GM12874 (cell line): ENCODE measurements at regions not wholly inside any gene's neighbourhood (a gene's known extent, or its start where the extent isn't known, plus 50 kb on each side); places are given as distances from the start of the nearest gene placed in this dataset.

ENCODE experiments used
- CTCF ChIP-seq: IDR thresholded peaks from 2 replicates; pipeline ENCODE4 v1.5.1; 2011; ENCODE audit warnings: low read depth, mild to moderate bottlenecking, control low read depth, low read length, moderate library complexity; ENCODE audit not compliant: insufficient read depth

DNA sequence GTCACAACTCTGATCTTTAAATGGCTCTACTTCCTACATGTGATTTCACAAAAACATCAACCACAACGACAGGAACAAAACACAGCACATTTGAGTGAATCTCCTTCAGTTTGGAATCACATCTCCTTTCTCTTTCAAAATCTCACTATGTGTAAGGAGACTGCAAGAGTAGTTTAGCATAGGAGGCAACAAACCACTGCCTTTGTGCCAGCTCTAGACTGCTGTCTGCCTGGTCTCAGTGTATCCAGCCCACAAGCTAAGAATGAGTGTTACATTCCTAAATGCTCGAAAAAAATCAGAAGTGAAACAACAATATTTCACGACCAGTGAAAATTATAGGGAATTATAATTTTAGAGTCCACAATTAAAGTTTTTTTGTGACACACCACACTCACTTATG, 217.0 kb upstream of the STEAP4 start:
- TF ChIP-seq CTCF = no peak

DNA sequence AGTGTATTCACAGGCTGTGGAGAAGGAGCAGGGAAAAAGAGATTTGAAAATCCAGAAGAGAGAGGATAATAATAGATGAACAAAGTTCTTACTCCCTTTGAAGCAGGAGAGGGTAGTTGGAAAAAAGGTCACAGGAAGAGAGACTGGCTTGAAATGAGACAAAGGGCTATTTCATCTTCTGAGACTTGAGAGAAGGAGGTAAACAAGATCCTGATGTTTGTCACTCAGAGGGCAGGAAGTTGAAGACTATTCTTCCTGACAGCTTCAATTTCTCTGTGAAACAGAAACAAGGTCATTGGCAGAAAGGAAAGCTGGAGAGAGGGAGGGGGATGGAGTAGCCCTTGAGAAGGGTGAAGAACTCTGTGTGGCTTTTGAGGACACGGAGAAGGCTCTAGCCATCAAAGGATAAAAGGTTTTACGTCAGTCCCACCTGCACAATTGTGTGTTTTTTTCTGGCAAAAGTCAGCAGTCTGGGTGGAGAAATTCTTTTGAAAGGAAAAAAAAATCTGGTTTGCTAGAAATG, 216.1 kb upstream of the STEAP4 start:
- no peak for TF ChIP-seq CTCF

GRCh38 chr7:88516429-88516828, 209.7 kb upstream of the STEAP4 start:
- no peak for TF ChIP-seq CTCF

- TF ChIP-seq CTCF = no peak
Measured at GRCh38 chr7:88515301-88515700, 208.6 kb upstream of the STEAP4 start.

GRCh38 chr7:88509341-88509740, 202.6 kb upstream of the STEAP4 start:
- no peak for TF ChIP-seq CTCF

DNA sequence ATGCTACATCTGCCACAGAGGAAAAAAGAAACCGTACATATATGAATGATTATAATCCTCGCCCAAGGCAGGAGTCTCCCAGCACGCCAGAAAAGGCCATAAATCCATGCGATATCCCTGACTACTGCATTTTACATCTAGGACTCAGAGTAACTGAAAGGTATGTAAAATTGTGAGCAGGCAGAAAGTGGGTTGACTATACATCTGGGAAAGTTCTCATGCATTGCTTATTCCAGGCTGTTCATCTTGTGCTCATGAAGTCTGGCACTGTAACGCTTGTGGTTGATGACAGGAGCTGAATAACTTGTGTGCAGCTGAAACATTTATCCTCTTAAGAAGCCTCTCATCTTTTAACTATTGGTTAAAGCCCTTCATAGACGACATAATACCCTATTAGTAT, 193.4 kb upstream of the STEAP4 start:
- no peak for TF ChIP-seq CTCF

DNA sequence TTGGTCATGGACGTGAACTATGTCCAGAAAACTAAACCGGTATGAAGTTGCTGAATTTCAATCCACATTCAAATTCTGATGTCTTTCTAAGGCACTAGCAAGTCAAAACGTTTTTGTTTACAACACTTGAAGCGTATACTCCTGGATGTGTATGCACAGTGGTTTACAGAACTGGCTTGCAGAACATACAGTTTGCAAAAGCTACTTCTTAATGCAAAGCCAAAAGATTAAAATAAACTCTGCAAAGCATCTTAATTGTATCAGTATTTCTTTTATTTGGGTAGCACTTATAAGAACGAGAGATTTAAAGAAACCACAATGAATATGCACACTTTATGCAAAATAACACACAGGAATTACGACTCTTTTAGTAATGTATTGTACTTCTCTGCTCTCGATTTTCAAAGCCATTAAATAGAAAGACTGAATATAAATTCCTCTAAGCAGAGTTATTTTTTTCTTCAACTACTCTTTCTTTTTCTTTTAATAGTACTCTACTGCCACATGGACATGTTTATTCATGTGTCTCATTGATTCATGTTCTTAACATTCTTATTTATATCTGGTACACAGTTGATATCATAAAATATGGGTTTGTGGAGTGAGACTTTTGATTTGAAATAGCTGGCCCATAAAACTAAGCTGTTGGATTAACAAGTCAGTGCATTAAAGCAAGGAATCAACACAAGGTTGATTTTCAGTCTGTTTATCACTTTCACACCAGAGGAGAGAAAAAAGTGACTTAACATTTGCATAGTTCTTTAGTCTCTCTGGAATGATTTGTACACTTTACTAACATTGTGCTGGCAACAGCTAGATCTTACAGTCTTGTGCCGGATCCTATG, 189.4 kb upstream of the STEAP4 start:
- no peak for TF ChIP-seq CTCF
